Left renal cortex interstitium (tissue), 4 donors: ENCODE measurements at regions not wholly inside any gene's neighbourhood (a gene's known extent, or its start where the extent isn't known, plus 50 kb on each side); places are given as distances from the start of the nearest gene placed in this dataset.

Source experiments
- DNase-seq, 4 donors: peaks; one replicate each; pipeline ENCODE4 v3.0.0-alpha.2; 2013; ENCODE audit warnings: low read depth in 4 of 4, low spot score in 2 of 4, missing footprints in 1 of 4

GRCh38 chr20:6623989-6624388 lies 143.5 kb upstream of the BMP2 start:
- DNase-seq, result no peak

- DNase-seq, result no peak
Observed at GRCh38 chr20:6622041-6622440, 145.4 kb upstream of the BMP2 start.

DNA sequence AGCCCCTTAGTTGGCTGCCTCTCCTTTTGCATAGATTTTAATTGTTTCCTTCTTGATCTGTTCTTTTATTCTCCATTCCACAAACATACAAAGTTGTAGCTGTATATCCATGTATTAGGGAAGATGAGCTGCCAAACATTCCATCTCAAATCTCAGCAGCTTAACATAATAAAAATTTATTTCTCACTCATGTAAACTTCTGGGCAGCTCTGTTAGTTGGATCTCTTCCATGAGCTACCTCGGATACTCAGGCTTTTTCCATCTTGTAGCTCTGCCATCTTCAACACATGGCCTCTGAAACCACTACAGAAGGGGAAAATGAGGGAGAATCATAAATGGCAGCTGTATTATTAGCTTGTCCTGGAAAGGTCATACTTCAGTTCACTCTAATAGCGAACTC lies 149.4 kb upstream of the BMP2 start:
- DNase-seq, result no peak

DNA sequence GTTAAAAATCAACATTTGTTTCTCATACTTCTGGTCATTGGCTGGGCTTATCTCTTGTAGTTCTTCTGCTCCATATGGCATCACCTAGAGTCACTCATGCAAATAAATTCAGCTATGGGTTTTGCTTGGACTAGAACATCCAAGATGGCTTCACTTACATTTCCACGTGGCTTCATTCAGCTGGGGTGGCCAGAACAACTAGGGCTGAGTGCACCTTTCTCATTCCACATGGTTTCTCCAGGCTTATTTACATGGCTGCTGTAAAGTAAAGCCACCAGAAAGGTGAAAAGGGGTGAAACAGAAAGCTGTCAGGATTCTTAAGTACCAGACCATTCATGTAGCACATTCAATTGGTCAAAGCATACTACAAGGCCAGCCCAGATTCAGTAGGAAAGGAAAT lies 151.1 kb upstream of the BMP2 start:
- DNase-seq, result no peak

GRCh38 chr20:6614836-6615235 lies 152.7 kb upstream of the BMP2 start:
- DNase-seq, result no peak

- DNase-seq, result no peak
Observed at GRCh38 chr20:6613280-6613861, 154.1 kb upstream of the BMP2 start.

DNA sequence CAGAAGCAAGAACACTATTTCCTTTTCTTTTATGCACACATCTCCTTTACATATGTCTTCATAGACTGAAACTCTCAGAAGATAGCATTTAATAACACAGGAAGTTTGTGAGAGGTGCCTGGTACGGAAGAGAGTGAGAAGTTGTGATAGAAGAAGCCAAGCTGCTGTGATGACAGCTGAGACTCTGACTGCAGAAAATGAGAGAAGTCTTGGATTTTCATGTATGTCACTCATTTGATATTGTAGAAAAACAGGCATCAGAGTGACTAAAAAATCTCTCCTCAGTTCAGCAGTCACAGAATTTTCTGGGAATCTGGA lies 154.9 kb upstream of the BMP2 start:
- no peak for DNase-seq

GRCh38 chr20:6611911-6612605 lies 155.4 kb upstream of the BMP2 start:
- DNase-seq, result no peak

- no peak for DNase-seq
Observed at GRCh38 chr20:6606651-6607050, 160.8 kb upstream of the BMP2 start.

GRCh38 chr20:6605055-6605935 lies 162.2 kb upstream of the BMP2 start:
- peak in 2 of 4 donors; percentile 61 to 63 for DNase-seq

DNA sequence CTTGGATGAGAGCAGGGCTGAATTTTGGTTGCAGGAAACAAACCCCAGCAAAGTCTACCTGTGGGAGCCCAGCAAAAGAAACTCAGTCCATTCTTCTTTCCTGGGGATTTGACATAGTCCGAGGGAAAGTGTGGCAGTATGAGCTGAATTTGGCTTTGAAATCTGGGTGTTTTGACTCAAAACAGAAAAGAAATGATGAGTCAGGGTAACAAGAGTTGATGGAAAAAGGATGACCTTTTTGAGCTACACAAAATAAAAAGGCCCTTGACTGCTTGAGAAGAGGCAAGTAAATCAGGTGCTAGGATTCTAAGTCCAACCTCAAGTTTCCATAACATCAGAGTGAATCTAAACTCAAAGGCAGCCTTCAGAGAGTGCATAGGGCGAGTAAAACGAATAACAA lies 163.3 kb upstream of the BMP2 start:
- no peak for DNase-seq

DNA sequence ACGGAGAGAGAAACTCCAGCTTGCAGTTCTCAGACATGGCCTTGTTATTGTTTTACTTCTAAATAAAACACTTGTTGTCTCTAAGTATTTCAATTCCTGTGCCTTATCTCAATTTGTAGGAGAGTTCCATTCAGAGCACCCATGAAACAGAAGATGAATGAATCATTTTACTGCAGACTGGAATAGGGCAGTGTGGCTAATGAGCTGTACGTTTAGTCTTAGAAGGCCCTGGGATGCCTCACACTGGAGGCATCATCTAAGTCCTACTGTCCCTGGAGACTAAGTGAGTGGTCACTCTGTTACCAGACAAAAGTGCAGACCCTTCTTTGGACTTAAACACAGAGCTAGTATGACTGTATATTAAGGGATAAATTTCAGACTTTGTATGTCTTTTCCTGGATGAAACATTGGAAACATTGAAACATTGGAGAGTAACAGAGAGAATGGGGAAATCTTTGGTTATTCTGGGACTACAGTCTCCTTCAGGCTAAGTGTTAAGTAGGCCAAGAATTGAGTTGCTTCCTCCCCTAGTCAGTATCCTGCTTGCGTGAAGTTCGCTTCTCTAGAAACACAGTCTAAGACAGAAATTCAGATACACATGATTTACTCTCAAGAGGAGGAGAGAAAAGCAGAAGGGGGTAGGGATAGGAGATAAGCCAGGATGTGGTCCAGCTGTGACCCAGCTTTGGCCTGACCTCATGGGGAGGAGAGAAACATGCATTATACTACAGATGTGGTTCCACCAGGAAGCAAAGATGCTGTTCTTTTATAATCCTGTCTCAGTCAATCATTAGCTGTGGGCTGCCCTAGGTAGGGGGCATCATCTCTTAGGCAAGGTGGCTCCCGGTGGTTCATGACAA lies 167.4 kb upstream of the BMP2 start:
- DNase-seq, result no peak

GRCh38 chr20:6595704-6596103 lies 171.8 kb upstream of the BMP2 start:
- no peak for DNase-seq

DNA sequence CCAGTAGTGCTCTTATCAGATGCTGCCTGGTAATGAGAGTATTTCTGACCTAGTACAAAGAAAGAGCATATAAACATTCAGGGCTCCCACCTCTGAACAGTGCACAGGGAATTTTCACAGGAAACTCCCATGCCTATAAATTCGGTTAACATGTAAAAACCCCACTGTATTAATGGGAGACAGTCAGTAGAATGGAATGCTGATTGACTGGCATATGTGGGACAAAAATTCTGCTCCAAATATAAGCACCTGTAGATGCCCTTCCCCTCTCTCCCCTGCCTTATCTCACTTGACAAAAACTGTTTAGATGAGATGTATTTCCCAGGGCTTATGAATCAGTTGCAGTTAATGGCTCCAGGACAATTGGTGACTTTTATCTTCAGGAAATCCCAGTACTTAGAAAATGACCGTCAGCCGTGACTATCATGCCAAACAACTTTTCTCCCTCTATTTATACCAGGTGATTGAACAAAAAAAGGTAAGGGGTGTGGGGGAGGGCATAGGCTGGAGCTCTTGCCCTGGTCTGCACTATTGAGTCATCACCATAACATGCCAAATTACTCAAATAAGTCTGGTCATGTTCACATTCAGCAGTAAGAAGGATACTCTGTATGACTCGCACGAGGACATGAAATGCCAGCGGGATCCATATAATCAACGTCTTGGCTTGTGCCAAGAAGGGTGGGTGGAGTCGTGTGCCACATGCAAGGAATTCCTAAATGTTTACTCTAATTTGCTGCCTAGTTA lies 176.4 kb upstream of the BMP2 start:
- no peak for DNase-seq

- DNase-seq, result no peak
Observed at GRCh38 chr20:6588296-6588695, 179.2 kb upstream of the BMP2 start.

GRCh38 chr20:6583134-6583738 lies 184.2 kb upstream of the BMP2 start:
- DNase-seq, result peak in 2 of 4 donors; percentile 32 to 56

DNA sequence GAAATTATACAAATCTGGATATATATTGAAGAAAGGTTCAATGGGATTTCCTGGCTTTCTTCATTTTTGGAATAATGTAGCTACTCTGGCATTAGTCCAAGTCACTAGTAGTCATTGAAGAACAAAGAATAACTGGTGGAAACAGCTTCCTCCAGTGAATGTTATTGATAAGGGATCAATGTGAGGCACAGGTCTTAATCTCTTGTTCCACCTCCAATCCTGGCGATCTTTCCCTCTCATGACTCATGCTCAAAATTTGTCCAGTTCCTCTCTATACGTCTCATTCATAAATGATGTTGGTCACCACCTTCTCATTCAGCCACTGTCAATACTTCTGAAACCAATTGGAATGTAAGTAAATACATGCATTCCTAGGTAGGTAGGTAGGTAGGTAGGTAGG lies 185.0 kb upstream of the BMP2 start:
- no peak for DNase-seq

- no peak for DNase-seq
Observed at GRCh38 chr20:6580486-6580885, 187.0 kb upstream of the BMP2 start.

GRCh38 chr20:6579824-6580223 lies 187.7 kb upstream of the BMP2 start:
- no peak for DNase-seq

- DNase-seq, result no peak
Observed at GRCh38 chr20:6579417-6579816, 188.1 kb upstream of the BMP2 start.
